ENCODE measurements at regions not wholly inside any gene's neighbourhood (a gene's known extent, or its start where the extent isn't known, plus 50 kb on each side); places are given as distances from the start of the nearest gene placed in this dataset.

- H3K4me1 Mint-ChIP-seq (ENCODE audit: low read depth): no peaks in the 10 kb centered on the region
- peaks cover 4% of the 10 kb centered on the region for H3K9me3 Mint-ChIP-seq (ENCODE audit: low read depth)
- no peak overlapping the region for H3K27ac Mint-ChIP-seq (ENCODE audit: unreplicated experiment)
- TF ChIP-seq CTCF (IDR thresholded peaks at IDR 0.05): no peak
- H3K27me3 Mint-ChIP-seq (ENCODE audit: low read depth): no peaks in the 10 kb centered on the region
- no peak overlapping the region for H3K4me3 Mint-ChIP-seq (ENCODE audit: unreplicated experiment)
- no peak for DNase-seq (ENCODE audit: low spot score)
- peaks cover 2% of the 10 kb centered on the region for H3K36me3 Mint-ChIP-seq (ENCODE audit: low read depth)
Observed at GRCh38 chr6:105618247-105618646, 215.4 kb upstream of the PREP start.

- Mint-ChIP-seq H3K4me1 (ENCODE audit: low read depth) (no peaks in the 10 kb centered on the region), H3K9me3 (ENCODE audit: low read depth) (peaks cover 4% of the 10 kb centered on the region), H3K27me3 (ENCODE audit: low read depth) (no peaks in the 10 kb centered on the region), H3K4me3 (ENCODE audit: unreplicated experiment) (no peak overlapping the region), H3K27ac (ENCODE audit: unreplicated experiment) (no peak overlapping the region), H3K36me3 (ENCODE audit: low read depth) (peaks cover 2% of the 10 kb centered on the region)
- no peak for DNase-seq (ENCODE audit: low spot score)
- TF ChIP-seq CTCF (IDR thresholded peaks at IDR 0.05): no peak
Observed at GRCh38 chr6:105616521-105616920, 213.6 kb upstream of the PREP start.

GRCh38 chr6:105611606-105612005 lies 208.7 kb upstream of the PREP start:
- Mint-ChIP-seq H3K4me1 (ENCODE audit: low read depth) (peaks cover 24% of the 10 kb centered on the region), H3K36me3 (ENCODE audit: low read depth) (peaks cover 2% of the 10 kb centered on the region), H3K27ac (ENCODE audit: unreplicated experiment) (no peak overlapping the region), H3K4me3 (ENCODE audit: unreplicated experiment) (no peak overlapping the region), H3K9me3 (ENCODE audit: low read depth) (peaks cover 4% of the 10 kb centered on the region), H3K27me3 (ENCODE audit: low read depth) (no peaks in the 10 kb centered on the region)
- DNase-seq (ENCODE audit: low spot score): no peak
- TF ChIP-seq CTCF (IDR thresholded peaks at IDR 0.05): no peak

GRCh38 chr6:105609375-105609991 lies 206.6 kb upstream of the PREP start:
- DNase-seq (ENCODE audit: low spot score): no peak
- Mint-ChIP-seq H3K9me3 (ENCODE audit: low read depth) (no peaks in the 10 kb centered on the region), H3K36me3 (ENCODE audit: low read depth) (no peaks in the 10 kb centered on the region), H3K27ac (ENCODE audit: unreplicated experiment) (peak overlapping the region; percentile 88), H3K4me1 (ENCODE audit: low read depth) (peaks cover 24% of the 10 kb centered on the region), H3K27me3 (ENCODE audit: low read depth) (no peaks in the 10 kb centered on the region), H3K4me3 (ENCODE audit: unreplicated experiment) (peak overlapping the region; percentile 47)
- no peak for TF ChIP-seq CTCF (IDR thresholded peaks at IDR 0.05)

GRCh38 chr6:105608711-105609374 lies 206.0 kb upstream of the PREP start:
- H3K27ac Mint-ChIP-seq (ENCODE audit: unreplicated experiment): peak overlapping the region; percentile 88
- DNase-seq (ENCODE audit: low spot score): no peak
- H3K4me3 Mint-ChIP-seq (ENCODE audit: unreplicated experiment): peak overlapping the region; percentile 47
- peaks cover 24% of the 10 kb centered on the region for H3K4me1 Mint-ChIP-seq (ENCODE audit: low read depth)
- no peaks in the 10 kb centered on the region for H3K36me3 Mint-ChIP-seq (ENCODE audit: low read depth)
- TF ChIP-seq CTCF (IDR thresholded peaks at IDR 0.05): no peak
- no peaks in the 10 kb centered on the region for H3K9me3 Mint-ChIP-seq (ENCODE audit: low read depth)
- no peaks in the 10 kb centered on the region for H3K27me3 Mint-ChIP-seq (ENCODE audit: low read depth)
